Right lobe of liver (tissue), 6 donors: ENCODE measurements at regions not wholly inside any gene's neighbourhood (a gene's known extent, or its start where the extent isn't known, plus 50 kb on each side); places are given as distances from the start of the nearest gene placed in this dataset.

ENCODE experiments used
- ATAC-seq, 4 donors: fragments of 200-7000 bp; cut with Tn5 transposase; one replicate each; pipeline ENCODE4 v1.9.1; 2020; ENCODE audit warnings: mild to moderate bottlenecking in 4 of 4, moderate library complexity in 4 of 4
- DNase-seq, 3 donors: peaks; one replicate each; pipeline ENCODE4 v3.0.0-alpha.2; 2020
- H3K27ac ChIP-seq, 3 donors: fragments of 200-600 bp; one replicate each; pipeline ENCODE4 v1.8.0; 2022
- H3K27me3 ChIP-seq, 2 donors: fragments of 200-600 bp; one replicate each; pipeline ENCODE4 v1.8.0; 2022
- H3K36me3 ChIP-seq, 4 donors: fragments of 200-600 bp; sonication (generic) in 1 of 4; one replicate each; pipeline versions ENCODE4 v1.5.1 to v1.8.0; 2017 to 2022; ENCODE audit warnings: control low read depth in 1 of 4
- H3K4me1 ChIP-seq, 4 donors: fragments of 200-600 bp; sonication (generic) in 1 of 4; one replicate each; pipeline versions ENCODE4 v1.5.1 to v1.8.0; 2017 to 2022; ENCODE audit warnings: control low read depth in 1 of 4
- H3K4me3 ChIP-seq, 3 donors: fragments of 200-600 bp; one replicate each; pipeline ENCODE4 v1.8.0; 2022
- H3K9me3 ChIP-seq, 4 donors: fragments of 200-600 bp; sonication (generic) in 1 of 4; one replicate each; pipeline versions ENCODE4 v1.5.1 to v1.8.0; 2017 to 2022; ENCODE audit warnings: control low read depth in 1 of 4
- POLR2A ChIP-seq: fragments of 450-650 bp; IDR thresholded peaks from one replicate; pipeline ENCODE4 v1.6.1; 2017; ENCODE audit warnings: antibody characterized with exemption, mild to moderate bottlenecking
- WGBS: methylation state at CpG from one replicate; pipeline ENCODE4 v1.1.6; 2018; ENCODE audit warnings: low coverage, low lambda C conversion rate; ENCODE audit not compliant: insufficient coverage; ENCODE audit errors: missing lambda C conversion rate; 5-methylcytosine and 5-hydroxymethylcytosine counted together
- intact Hi-C, 2 donors: fragments of 100-400 bp; cut with DNase I; formaldehyde crosslinking; loops; one replicate each; pipeline versions ENCODE4 v1.11.2 to v1.14.1; 2022
- TF ChIP-seq, protein P1 (sequence below), 4 donors: fragments of 200-600 bp in 3 of 4; fragments of 450-650 bp in 1 of 4; IDR thresholded peaks; one replicate each; pipeline versions ENCODE4 v1.5.1 to v1.8.0; 2016 to 2022; ENCODE audit warnings: antibody characterized with exemption in 4 of 4, mild to moderate bottlenecking in 2 of 4
- donor health status: DM: no; HTN: yes; CAD: no.
- donor health status: DM: no; HTN: no; CAD: no.
- donor health status: DM: no; HTN: no; CAD: no.
- donor health status: DM: no; HTN: yes; CAD: no.
- donor health status: DM: no; HTN: yes; CAD: no.

DNA sequence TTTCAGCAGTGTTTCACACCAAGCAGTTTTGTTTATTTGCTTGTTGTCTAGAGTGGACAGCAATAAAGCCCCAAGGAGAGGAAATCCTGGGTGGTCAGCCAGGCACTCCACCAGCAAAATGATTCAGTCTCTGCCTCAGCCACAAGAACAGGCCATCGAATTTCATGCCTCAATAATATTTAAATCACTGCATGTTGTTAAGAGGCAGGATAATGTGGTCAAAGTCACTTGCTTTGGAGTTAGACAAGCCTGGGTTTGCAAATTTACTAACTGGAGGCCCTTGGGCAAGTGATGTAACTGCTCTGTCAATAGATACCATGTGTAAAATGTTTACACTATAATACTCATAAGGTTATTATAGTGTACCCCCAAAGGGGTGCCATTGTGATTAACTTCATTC, 349.6 kb downstream of the LMO4 start:
- no peak for ATAC-seq
- Histone ChIP-seq H3K4me3 (no peak overlapping the region), H3K4me1 (no peaks in the 10 kb centered on the region), H3K9me3 (no peaks in the 10 kb centered on the region), H3K27ac (no peak overlapping the region), H3K36me3 (no peaks in the 10 kb centered on the region), H3K27me3 (no peaks in the 10 kb centered on the region)
- intact Hi-C loops: no loop called here
- 50% methylated on average over 1 of the region's 1 CpG for WGBS
- TF ChIP-seq POLR2A: no peak
- DNase-seq: no peak

DNA sequence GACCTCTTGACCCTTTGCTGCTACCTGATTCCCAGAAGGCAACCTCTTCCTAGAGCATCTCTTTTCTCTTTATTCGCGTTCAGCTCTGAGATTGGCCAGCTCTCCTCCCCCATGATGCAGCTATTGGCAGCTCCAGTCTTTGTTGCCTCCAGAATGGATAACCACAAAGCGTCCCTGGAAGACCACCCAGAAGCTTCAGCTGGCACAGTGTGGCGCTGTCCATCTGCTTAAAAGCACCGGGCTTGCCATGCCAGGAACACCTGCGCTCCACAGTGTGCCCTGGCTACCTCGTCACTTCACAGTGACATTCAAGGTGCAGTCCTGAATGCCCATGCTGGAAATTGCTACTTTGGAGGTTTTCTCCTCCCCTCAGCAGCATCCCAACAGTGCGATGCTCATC, 353.9 kb downstream of the LMO4 start:
- Histone ChIP-seq H3K4me3 (no peak overlapping the region), H3K27ac (no peak overlapping the region), H3K36me3 (no peaks in the 10 kb centered on the region), H3K27me3 (no peaks in the 10 kb centered on the region), H3K4me1 (no peaks in the 10 kb centered on the region), H3K9me3 (no peaks in the 10 kb centered on the region)
- TF ChIP-seq, protein P1, sequence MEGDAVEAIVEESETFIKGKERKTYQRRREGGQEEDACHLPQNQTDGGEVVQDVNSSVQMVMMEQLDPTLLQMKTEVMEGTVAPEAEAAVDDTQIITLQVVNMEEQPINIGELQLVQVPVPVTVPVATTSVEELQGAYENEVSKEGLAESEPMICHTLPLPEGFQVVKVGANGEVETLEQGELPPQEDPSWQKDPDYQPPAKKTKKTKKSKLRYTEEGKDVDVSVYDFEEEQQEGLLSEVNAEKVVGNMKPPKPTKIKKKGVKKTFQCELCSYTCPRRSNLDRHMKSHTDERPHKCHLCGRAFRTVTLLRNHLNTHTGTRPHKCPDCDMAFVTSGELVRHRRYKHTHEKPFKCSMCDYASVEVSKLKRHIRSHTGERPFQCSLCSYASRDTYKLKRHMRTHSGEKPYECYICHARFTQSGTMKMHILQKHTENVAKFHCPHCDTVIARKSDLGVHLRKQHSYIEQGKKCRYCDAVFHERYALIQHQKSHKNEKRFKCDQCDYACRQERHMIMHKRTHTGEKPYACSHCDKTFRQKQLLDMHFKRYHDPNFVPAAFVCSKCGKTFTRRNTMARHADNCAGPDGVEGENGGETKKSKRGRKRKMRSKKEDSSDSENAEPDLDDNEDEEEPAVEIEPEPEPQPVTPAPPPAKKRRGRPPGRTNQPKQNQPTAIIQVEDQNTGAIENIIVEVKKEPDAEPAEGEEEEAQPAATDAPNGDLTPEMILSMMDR (IDR thresholded peaks at IDR 0.05): no peak
- no peak for TF ChIP-seq POLR2A
- intact Hi-C loops: no loop called here
- no peak for ATAC-seq
- DNase-seq: no peak
- 70% methylated on average over 2 of the region's 8 CpGs for WGBS

DNA sequence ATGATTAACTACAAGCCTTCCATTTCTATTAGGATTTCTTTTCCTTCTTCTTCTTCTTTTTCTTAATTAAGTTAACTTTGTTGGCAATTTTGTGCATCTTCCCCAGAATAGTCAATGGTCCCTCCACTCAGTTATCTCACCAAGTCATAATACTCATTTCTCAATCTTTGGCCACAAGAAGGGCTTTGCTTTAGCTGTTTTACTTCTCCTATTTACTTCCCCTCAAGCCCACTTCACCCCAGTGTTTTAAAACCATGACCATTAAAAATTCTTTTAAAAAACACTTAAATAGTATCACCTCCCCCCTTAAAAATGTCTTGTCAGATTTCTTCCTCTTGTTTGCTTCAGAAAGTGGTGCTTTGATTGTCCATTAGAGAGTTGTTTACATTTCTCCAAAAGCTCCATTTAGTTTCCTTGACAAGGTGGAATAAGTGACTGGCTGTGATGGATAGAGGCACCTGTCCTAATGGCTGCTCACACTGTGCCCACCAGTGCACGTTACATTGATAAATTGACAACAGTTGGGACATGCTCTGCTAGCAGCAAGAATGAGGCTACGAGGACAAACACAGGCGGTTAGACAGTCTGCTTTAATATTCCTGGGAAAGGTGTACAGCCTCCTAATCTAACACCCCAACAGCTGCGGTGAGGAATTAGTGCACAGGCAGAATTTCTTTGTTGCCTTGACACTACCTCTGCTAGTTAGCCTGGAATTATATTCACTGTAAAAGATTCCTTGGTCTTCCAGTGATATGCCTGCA, 354.7 kb downstream of the LMO4 start:
- peak overlapping the region; percentile 40 to 59 (median 50) for H3K4me3 ChIP-seq
- H3K27ac ChIP-seq: peak overlapping the region in 1 of 3 donors; percentile 52
- TF ChIP-seq, protein P1 (IDR thresholded peaks at IDR 0.05): no peak
- TF ChIP-seq POLR2A: no peak
- H3K27me3 ChIP-seq: no peaks in the 10 kb centered on the region
- intact Hi-C loops: no loop called here
- peak; percentile 34 to 48 (median 42) for ATAC-seq
- 45% methylated on average over 3 of the region's 4 CpGs for WGBS
- H3K36me3 ChIP-seq: no peaks in the 10 kb centered on the region
- no peaks in the 10 kb centered on the region for H3K9me3 ChIP-seq
- DNase-seq: no peak
- H3K4me1 ChIP-seq: no peaks in the 10 kb centered on the region

DNA sequence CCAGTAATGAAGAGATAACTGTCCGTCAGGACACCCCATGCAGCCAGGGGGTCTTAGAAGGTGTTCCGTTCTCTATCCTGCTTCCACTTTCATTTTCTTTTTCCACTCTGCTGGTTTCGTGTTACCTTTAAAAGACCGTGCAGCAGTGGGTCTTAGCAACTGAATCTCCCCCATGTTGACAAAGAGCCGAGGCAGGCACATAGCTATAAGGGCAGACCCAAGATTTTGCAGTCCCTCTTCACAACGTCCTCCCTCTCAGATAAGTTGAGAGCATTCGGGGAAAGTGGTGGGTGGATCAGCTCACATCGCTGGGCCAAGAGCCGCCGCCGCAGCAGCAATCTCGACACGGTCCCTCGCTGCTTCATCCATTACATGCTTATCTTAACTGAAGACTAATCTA, 355.5 kb downstream of the LMO4 start:
- H3K4me3 ChIP-seq: peak overlapping the region; percentile 40 to 59 (median 50)
- TF ChIP-seq, protein P1 (IDR thresholded peaks at IDR 0.05): no peak
- no peak for TF ChIP-seq POLR2A
- no peaks in the 10 kb centered on the region for H3K36me3 ChIP-seq
- DNase-seq (no peak), ATAC-seq (peak; percentile 83 to 95 (median 86))
- H3K9me3 ChIP-seq: no peaks in the 10 kb centered on the region
- H3K27ac ChIP-seq: peak overlapping the region in 2 of 3 donors; percentile 52 to 54
- intact Hi-C loops: no loop called here
- no peaks in the 10 kb centered on the region for H3K27me3 ChIP-seq
- whole genome bisulfite sequencing: 15% methylated on average over 14 of the region's 14 CpGs
- no peaks in the 10 kb centered on the region for H3K4me1 ChIP-seq

DNA sequence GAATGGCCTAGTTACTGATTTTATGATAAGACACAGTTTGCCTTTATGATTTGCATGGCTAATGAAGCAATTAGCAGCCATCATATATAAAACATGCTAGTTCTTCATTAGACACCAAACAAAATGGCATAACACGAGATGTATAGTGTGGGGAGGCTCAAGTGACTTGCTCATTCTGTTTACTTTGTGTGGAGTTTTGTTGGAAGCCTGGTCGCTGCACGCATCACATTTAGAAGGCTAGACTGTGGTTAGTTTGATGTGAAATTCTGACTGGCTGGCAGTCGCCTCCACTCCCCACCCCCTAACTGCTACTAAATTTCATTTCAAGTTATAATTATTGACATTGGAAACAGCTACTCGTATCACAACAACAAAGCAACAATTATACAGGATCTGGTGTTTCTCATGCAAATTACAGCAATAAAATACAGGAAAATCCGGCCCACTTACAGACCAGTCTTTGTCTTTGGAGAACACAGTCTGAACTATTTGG, 356.1 kb downstream of the LMO4 start:
- WGBS: 56% methylated on average over 6 of the region's 6 CpGs
- peak overlapping the region in 2 of 3 donors; percentile 52 to 54 for H3K27ac ChIP-seq
- no peaks in the 10 kb centered on the region for H3K9me3 ChIP-seq
- ATAC-seq: peak; percentile 33 to 53 (median 43)
- no peaks in the 10 kb centered on the region for H3K36me3 ChIP-seq
- TF ChIP-seq POLR2A: no peak
- TF ChIP-seq, protein P1 (IDR thresholded peaks at IDR 0.05): no peak
- no peaks in the 10 kb centered on the region for H3K27me3 ChIP-seq
- intact Hi-C loops: no loop called here
- no peak for DNase-seq
- no peaks in the 10 kb centered on the region for H3K4me1 ChIP-seq
- peak overlapping the region; percentile 40 to 59 (median 50) for H3K4me3 ChIP-seq
